ENCODE measurements at regions not wholly inside any gene's neighbourhood (a gene's known extent, or its start where the extent isn't known, plus 50 kb on each side); places are given as distances from the start of the nearest gene placed in this dataset.

- DNase-seq (ENCODE audit: low read depth), result no peak
Observed at GRCh38 chr13:106796280-106797047, 228.5 kb upstream of the ARGLU1 start.

DNA sequence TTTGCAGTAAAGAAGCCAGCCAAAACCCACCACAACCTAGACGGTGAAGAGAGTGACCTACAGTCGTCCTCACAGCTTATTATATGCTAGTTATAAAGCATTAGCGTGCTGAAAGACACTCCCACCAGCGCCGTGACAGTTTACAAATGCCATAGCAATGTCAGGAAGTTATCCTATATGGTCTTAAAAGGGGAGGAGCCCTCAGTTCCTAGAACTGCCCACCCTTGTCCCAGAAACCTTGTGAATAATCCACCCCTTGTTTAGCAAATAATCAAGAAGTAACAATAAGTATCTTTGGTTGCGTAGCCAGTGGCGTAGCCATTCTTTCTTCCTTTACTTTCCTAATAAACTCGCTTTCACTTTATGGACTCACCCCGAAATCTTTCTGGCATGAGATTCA lies 227.9 kb upstream of the ARGLU1 start:
- DNase-seq (ENCODE audit: low read depth), result no peak

GRCh38 chr13:106794117-106794516 lies 226.2 kb upstream of the ARGLU1 start:
- DNase-seq (ENCODE audit: low read depth), result no peak

DNA sequence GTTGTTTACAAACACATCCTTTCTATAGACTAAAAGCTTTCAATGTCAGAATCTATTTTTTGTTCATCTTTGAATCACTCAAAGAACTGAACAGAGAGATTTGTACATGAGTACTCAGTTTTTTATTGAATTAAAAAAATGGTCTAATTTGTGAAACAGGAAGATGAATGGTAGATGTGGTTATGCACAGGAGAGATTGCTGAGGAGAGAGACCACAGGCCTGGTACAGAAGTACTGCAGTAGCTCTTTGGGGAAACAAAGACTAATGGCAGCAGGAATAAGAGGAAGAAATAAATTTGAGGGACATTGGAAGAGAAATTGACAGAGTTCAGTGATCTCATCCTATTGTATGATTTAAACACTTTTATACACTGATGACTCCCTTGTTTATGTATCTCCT lies 222.0 kb upstream of the ARGLU1 start:
- no peak for DNase-seq (ENCODE audit: low read depth)

GRCh38 chr13:106786006-106786563 lies 218.1 kb upstream of the ARGLU1 start:
- DNase-seq (ENCODE audit: low read depth), result no peak

- DNase-seq (ENCODE audit: low read depth), result no peak
Observed at GRCh38 chr13:106774621-106775020, 206.7 kb upstream of the ARGLU1 start.

GRCh38 chr13:106772006-106772601 lies 204.2 kb upstream of the ARGLU1 start:
- DNase-seq (ENCODE audit: low read depth), result no peak

GRCh38 chr13:106768991-106769390 lies 201.1 kb upstream of the ARGLU1 start:
- DNase-seq (ENCODE audit: low read depth), result no peak

GRCh38 chr13:106762708-106763107 lies 194.8 kb upstream of the ARGLU1 start:
- no peak for DNase-seq (ENCODE audit: low read depth)

GRCh38 chr13:106756446-106756845 lies 188.5 kb upstream of the ARGLU1 start:
- DNase-seq (ENCODE audit: low read depth), result no peak

GRCh38 chr13:106755542-106755941 lies 187.6 kb upstream of the ARGLU1 start:
- no peak for DNase-seq (ENCODE audit: low read depth)

- no peak for DNase-seq (ENCODE audit: low read depth)
Observed at GRCh38 chr13:106753251-106753650, 185.3 kb upstream of the ARGLU1 start.

DNA sequence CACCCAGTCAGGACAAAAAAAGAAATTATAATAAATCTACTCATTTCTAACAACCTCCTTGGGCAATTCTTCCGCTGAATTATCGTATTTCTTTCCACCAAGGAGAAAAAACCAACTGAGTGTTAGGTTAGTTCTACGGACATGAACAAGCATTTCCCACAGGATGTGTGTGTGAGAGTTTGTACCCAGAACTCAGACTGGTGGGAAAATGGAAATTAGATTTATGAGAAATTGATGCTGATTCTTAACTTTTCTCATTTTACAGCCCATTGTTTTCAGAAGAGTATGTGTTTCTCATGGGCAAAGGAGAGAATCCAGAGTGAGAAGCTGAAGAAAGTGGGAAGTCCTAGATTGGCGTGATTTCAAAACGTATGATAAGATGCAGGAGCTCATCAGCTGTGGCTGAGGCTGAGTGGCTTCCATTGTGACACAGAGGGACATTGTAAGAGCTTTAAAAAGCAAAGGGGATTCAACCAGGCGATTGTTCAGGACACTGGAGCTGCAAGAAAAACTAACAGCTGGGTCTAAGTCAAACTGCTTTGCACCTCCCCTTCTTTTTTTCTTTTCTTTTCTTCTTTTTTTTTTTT lies 184.7 kb upstream of the ARGLU1 start:
- DNase-seq (ENCODE audit: low read depth), result no peak

- no peak for DNase-seq (ENCODE audit: low read depth)
Observed at GRCh38 chr13:106748785-106749184, 180.8 kb upstream of the ARGLU1 start.

- no peak for DNase-seq (ENCODE audit: low read depth)
Observed at GRCh38 chr13:106744516-106744915, 176.6 kb upstream of the ARGLU1 start.

DNA sequence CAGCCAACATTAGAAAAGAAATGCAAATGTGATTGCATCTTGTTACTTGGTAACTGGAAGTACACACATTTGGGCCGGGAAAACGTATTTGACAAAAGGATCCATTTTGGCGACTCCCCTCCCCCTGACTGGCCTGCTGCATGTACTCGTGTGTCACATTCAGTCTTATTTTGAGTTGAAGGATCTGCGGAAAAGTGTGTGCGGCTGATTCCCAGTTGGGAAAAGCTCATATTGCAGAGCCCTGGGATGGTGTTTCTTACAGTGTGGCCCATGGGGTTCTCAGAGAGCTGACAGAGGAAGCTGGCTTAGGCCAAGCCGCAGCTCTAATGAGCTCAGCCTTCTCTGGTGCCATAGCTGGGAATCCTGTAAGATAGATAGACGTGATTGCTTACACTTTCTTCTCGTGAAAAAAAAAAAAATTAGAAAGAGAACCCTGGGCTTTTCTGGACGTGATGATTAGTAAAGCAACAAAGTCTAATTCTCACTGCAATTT lies 170.3 kb upstream of the ARGLU1 start:
- DNase-seq (ENCODE audit: low read depth), result no peak

DNA sequence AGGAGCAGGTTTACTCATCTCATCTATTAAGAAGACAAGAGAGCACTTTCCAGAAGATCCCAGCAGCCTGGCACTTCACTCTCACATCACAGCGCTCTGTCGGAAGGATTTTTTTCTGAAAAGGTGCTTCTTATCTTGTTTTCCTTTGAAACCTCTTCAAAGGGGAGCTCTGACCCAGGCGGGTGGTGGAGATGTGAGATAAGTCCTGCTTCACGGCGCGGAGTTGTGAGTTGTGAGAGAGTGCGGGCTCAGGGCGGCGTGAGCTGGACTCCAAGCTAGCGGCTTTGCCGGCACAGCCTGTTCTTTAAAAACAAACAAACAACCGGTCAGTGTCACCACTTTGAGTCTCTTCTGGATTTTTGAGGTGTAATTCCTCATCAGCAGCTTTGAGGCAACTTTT lies 169.0 kb upstream of the ARGLU1 start:
- DNase-seq (ENCODE audit: low read depth), result no peak

DNA sequence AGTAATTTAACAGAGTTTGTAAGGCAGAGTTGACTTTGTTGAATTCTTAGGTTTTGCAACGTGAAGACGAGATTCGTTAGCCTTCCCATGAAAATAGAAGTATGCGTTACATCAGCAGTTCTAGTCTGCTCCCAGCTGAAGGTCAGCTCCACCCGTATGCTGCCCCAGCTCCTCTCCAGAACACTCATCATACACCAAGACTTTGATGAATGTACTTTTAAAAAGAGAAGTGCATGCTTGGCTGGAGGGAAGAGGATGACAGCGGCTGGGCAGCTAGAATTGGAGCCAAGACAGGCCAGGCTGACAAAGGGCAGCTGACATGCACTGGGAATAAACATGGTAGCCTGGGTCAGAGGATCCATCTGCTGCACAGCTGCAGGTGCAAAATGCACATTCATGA lies 166.3 kb upstream of the ARGLU1 start:
- DNase-seq (ENCODE audit: low read depth), result no peak

DNA sequence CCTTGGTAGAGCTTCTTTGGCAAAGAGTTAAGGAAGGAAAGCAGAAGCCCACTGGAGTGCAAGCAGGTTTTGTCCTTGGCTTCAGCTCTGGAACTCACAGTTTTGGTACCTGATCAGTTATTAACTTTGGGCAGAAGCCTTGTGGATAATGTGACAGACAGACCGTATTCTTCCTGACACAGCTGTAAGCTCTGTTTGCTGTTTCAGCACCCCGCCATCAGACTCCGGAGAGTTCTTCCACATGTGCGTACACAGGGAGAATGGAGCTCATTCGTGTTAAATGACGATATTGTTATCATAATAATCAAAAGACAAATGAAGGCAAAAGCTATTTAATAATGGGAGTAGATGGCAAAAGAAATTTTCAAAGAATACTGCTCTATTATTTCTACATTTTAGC lies 155.1 kb upstream of the ARGLU1 start:
- no peak for DNase-seq (ENCODE audit: low read depth)

DNA sequence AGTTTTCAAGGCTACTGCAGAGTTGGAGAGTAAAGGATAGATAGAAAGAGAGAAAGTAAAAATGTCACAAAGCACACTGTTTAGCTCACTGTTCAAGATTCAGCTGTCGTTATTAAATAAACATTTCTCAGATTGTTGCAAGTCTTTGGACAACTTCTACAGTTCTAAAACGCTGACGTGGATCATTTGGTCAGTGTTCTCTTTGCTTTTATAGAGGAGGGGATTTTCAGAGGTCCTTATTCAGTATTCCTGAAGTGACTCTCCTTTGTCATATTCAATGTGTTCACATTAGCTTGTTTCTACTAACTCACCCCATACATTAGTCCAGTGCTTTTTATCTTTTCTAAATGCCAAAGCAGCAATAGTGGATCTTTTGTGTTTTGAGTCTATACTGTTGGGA lies 154.7 kb upstream of the ARGLU1 start:
- no peak for DNase-seq (ENCODE audit: low read depth)

GRCh38 chr13:106721599-106721998 lies 153.7 kb upstream of the ARGLU1 start:
- no peak for DNase-seq (ENCODE audit: low read depth)

DNA sequence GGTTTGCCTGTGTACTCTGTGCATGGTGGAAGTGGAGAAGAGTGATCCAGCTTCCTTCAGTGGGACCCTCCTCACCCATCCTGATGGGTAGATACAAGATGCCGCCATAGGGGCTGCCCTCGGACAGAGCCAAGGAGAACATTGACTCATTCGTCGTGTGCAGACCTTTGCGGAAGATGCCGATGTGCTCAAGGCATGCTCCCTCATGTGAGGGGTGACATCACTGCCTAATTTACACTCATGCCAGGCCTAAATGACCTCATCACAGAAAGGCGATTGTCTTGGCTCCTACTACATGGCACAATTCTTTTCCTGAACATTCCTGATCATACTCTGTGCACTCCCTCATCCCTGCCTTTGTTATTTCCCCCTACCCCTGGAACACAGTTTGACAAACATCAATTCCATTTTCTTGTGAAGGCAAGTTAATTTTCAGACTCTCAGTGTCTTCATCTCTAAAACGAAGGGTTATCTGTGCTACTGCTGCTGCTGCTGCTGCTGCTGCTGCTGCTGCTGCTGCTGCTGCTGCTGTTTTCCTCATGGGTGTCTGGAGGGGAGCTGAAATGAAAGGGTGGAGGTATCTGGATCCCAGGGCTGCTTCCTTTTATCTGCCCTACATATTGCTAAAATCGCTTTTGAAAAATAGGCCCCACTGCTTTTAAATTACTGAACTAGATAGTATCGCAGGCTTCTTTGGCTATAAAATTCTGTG lies 146.5 kb upstream of the ARGLU1 start:
- no peak for DNase-seq (ENCODE audit: low read depth)

All from stimulated activated CD4-positive, alpha-beta T cell treated with anti-CD3 and anti-CD28 coated beads, Interleukin-2, amount 100 ng/mL, for 4 hours (primary cell).